Brain microvascular endothelial cell (primary cell): ENCODE measurements at regions not wholly inside any gene's neighbourhood (a gene's known extent, or its start where the extent isn't known, plus 50 kb on each side); places are given as distances from the start of the nearest gene placed in this dataset.
A peak's percentile ranks its signal among the peaks of the same experiment; 100 is the strongest.

Experiments
- DNase-seq: peaks from one replicate; pipeline ENCODE4 v3.0.0-alpha.2; 2020
- H3K27ac ChIP-seq: fragments of 250-450 bp; sonication (Bioruptor Pico); 2 replicates; pipeline ENCODE4 v1.5.1; 2020; ENCODE audit warnings: mild to moderate bottlenecking, moderate library complexity
- H3K27me3 ChIP-seq: fragments of 250-450 bp; sonication (Bioruptor Pico); replicated peaks from 2 replicates; pipeline ENCODE4 v1.5.1; 2020; ENCODE audit warnings: mild to moderate bottlenecking
- H3K36me3 ChIP-seq: fragments of 250-450 bp; sonication (Bioruptor Pico); replicated peaks from 2 replicates; pipeline ENCODE4 v1.5.1; 2020; ENCODE audit warnings: mild to moderate bottlenecking
- H3K4me3 ChIP-seq: 2 replicates; pipeline ENCODE4 v1.5.1; 2011; ENCODE audit warnings: low read depth, mild to moderate bottlenecking, control low read depth, low read length, moderate library complexity
- in situ Hi-C: cut with HindIII; loops from 2 replicates; pipeline ENCODE4 v1.10.0; 2017; ENCODE audit warnings: low sequenced_read_pairs, low pct_ligation_motif_present
- TF ChIP-seq, protein P1 (sequence below): IDR thresholded peaks from 2 replicates; pipeline ENCODE4 v1.5.1; 2011; ENCODE audit warnings: low read depth, mild to moderate bottlenecking, moderate library complexity, low read length, control low read depth, inconsistent platforms; ENCODE audit errors: missing control alignments

DNA sequence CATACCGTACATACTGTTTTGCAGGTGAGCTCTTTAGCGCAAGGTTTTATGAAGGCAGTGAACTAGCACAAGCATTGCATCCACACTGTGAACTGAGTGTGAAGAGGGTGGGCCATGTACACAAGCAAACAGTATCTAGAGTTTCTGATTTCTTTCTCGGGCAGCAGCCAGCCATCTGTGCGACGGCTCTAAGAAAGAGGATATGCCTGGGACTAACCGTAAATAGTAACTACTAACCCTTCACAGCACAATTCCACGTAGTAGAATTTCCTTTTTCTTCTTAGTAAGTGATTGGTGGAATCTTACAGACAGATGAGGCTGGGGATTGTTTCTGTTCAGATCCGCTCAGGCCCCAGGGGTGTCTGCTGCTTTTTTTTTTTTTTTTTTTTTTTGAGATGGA is 89.0 kb downstream of the DRD1 start:
- TF ChIP-seq, protein P1, sequence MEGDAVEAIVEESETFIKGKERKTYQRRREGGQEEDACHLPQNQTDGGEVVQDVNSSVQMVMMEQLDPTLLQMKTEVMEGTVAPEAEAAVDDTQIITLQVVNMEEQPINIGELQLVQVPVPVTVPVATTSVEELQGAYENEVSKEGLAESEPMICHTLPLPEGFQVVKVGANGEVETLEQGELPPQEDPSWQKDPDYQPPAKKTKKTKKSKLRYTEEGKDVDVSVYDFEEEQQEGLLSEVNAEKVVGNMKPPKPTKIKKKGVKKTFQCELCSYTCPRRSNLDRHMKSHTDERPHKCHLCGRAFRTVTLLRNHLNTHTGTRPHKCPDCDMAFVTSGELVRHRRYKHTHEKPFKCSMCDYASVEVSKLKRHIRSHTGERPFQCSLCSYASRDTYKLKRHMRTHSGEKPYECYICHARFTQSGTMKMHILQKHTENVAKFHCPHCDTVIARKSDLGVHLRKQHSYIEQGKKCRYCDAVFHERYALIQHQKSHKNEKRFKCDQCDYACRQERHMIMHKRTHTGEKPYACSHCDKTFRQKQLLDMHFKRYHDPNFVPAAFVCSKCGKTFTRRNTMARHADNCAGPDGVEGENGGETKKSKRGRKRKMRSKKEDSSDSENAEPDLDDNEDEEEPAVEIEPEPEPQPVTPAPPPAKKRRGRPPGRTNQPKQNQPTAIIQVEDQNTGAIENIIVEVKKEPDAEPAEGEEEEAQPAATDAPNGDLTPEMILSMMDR, result no peak
- in situ Hi-C loops, result no loop called here
- Histone ChIP-seq H3K27ac (no peak overlapping the region), H3K4me3 (no peak overlapping the region), H3K36me3 (no peaks in the 10 kb centered on the region), H3K27me3 (no peaks in the 10 kb centered on the region)
- DNase-seq, result no peak

GRCh38 chr5:175353926-175354325 is 90.1 kb downstream of the DRD1 start:
- peak; percentile 7 for DNase-seq
- Histone ChIP-seq H3K27ac (no peak overlapping the region), H3K4me3 (no peak overlapping the region), H3K36me3 (no peaks in the 10 kb centered on the region), H3K27me3 (no peaks in the 10 kb centered on the region)
- TF ChIP-seq, protein P1, result no peak
- in situ Hi-C loops, result no loop called here

GRCh38 chr5:175351897-175352590 is 91.9 kb downstream of the DRD1 start:
- in situ Hi-C loops, result no loop called here
- no peak overlapping the region for H3K27ac ChIP-seq
- H3K27me3 ChIP-seq, result no peaks in the 10 kb centered on the region
- H3K36me3 ChIP-seq, result no peaks in the 10 kb centered on the region
- no peak for DNase-seq
- H3K4me3 ChIP-seq, result no peak overlapping the region
- TF ChIP-seq, protein P1, result no peak

DNA sequence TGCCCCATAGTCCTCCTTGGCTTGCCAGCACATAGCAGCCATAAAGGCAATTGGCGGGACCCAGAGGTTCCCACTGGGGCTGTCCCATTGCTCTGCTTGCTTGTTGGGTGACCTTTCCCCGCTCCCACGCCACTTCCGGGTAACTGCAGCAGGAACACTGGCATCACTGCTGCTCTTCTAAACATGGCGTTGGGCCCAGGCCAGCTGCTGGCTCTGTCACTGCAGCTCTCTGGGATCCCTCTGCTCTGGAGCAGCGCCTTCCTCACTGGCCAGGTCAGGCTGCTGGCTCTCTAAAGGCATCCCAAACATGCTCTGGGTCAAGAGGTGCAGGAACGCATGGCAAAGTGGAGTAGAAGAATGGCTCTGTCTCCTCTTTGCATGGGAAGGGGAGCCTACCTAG is 92.9 kb downstream of the DRD1 start:
- no peaks in the 10 kb centered on the region for H3K27me3 ChIP-seq
- in situ Hi-C loops, result no loop called here
- H3K27ac ChIP-seq, result no peak overlapping the region
- no peak overlapping the region for H3K4me3 ChIP-seq
- TF ChIP-seq, protein P1, result no peak
- DNase-seq, result no peak
- H3K36me3 ChIP-seq, result no peaks in the 10 kb centered on the region

GRCh38 chr5:175347931-175348330 is 96.1 kb downstream of the DRD1 start:
- Histone ChIP-seq H3K27me3 (no peaks in the 10 kb centered on the region), H3K36me3 (no peaks in the 10 kb centered on the region), H3K27ac (no peak overlapping the region), H3K4me3 (no peak overlapping the region)
- in situ Hi-C loops, result no loop called here
- TF ChIP-seq, protein P1, result no peak
- no peak for DNase-seq

DNA sequence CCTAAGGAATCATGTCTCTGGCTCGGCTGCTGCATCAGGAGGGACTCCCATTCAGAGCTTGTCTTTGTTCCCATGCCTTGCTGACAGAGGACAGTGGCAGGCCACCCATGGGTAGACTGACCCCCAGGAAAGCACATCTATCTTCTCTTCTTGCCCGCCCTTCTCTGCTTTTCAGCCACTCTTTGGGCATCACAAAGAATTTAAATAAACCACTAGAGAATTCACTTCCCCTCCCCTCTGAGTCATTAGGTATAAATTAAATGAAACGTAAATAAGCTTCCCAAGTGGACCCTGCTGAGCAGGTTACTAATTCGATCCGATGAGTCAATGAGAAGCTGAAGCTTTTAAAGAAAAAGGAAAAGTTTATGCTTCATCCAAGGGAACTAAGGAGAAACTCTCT is 97.0 kb downstream of the DRD1 start:
- in situ Hi-C loops, result no loop called here
- H3K36me3 ChIP-seq, result no peaks in the 10 kb centered on the region
- no peak overlapping the region for H3K4me3 ChIP-seq

More for the DNA sequence above, 97.0 kb downstream of the DRD1 start:
- H3K27me3 ChIP-seq, result no peaks in the 10 kb centered on the region
- H3K27ac ChIP-seq, result no peak overlapping the region
- TF ChIP-seq, protein P1, result no peak
- DNase-seq, result no peak
